ENCODE measurements at regions not wholly inside any gene's neighbourhood (a gene's known extent, or its start where the extent isn't known, plus 50 kb on each side); places are given as distances from the start of the nearest gene placed in this dataset.

DNA sequence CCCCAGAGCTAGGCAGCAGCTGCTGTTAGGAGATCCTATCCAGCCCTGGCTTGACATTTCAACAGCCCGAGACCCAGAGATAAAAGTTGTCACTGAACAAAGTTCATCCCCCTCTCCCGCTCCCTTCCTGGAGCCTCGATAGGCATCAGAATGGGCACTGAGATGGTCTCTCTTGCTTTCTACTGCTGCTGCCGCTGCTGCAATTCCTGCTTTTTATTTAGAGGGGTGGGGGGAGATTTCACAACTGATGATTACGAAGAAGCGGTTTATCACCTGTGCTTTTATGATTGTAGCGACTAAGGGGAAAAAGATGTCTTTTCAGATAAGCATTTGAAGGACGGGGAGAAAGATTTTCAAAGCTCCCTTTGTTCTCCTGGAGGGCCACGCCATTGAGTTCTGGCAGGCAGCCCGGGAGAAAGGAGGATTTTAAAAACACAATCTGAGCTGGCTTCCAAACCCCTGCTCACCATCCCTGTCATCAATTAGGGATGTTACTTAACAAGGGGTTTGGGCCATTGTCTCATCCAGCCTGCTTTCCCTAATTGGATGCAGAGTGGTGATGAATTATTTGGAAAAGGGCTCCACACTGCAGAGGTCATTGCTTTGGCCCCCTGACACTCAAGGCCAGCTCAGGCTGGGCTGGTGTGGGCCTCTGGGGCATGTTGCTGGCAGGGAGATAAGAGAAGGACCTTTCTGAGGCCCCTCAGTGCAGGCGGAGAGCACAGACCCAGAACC, 344.7 kb downstream of the BUD13 start:
- DNase-seq: no peak

DNA sequence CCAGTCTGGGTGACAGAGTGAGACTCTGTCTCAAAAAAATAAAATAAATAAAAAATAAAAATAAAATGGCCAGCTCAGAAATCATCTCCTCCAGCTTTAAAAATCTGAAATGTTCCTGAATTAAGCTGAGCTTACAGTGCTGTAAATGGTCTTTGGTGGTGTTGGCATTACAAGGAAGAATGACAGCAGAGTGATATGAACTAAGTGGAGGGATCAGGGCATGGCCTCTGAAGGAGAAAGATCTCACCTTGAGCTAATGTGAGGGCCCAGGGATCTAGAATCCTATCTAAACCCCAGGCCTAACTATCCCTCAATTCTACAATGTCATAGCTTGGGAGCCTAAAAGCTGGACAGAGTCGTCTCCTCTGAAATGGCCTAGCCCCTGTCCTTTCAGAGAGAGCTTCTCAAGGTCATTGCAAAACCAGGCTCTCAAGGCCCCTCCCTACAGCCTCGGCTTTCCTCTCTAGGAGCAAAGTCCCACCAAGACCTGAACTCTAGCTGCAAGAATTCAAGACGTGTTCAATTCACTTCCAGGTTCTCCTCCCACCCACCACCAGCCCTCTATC, 345.4 kb downstream of the BUD13 start:
- no peak for DNase-seq

DNA sequence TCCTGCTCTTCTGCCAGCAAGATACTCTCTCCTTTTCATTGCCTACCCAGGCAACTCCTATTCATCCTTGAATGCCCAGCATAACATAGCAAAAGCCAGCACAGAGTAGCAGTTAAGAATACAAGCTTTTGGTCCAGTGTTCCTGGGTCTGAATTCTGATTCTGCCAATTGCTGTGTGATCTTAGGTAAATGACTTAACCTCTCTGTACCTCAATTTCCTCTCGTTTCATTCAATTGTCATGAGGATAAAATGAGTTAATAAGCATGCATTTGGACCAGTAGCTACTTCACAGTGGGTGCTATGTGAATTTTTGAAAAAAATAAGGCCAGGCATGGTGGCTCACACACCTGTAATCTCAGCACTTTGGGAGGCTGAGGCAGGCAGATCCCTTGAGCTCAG, 346.0 kb downstream of the BUD13 start:
- no peak for DNase-seq

DNA sequence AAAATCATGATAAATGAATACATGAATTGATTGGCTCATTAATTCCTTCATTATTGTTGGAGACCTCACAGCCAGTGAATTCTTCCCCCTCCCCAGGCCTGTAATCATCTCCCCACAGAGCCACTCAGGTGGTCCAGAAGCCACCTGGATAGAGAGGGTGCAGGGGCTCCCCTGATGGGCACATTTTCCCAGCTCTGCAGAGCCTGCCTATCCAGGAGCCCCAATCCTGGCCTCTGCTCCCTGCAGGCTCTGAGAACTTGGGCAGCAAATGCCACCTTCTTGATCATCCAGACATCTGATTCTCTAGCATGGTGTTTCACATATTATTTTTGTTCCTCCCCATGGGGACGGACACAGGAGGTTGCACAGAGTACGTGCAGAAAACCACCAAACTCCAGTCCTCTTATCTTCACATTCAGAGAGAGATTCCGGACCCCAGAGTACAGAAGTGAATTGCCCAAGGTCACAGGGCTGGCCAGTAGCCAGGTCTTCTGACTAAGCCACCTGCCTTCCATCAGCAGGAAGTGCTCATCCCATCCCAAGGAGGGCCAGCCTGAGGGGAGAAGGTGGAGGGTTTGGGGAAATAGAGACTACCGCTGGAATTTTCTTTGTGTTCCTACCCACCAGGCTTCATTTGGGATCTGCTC, 348.0 kb downstream of the BUD13 start:
- DNase-seq: no peak

DNA sequence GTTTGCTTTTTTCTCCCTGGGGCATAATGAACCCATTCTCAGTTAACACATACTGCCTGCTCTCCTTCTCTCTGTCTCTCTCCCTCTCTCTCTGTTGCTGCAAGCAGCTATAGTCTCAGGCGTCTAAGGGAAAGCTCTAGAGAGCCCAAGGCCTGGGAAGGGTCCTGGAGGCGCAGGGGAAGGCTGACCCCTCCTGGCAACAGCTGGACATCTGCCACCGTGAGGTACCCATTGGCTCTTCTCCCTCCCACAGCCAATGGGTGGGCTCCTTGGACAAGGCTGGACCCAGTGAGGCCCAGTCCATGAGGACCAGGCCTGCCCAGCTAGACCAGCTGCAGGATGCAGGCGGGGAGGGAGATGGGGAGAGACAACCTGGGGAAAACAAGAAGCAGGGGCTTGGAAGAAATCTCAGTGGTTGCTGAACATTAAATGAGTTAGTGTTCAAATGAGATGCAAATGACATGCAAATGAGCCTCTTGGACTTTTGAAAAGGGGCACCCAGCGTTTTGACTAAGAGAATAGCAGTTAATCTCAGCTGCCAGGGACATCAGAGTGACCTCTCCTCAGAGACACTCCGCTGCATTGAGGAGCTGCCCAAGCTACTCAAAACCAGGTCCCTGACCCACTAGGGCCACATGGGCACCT, 349.7 kb downstream of the BUD13 start:
- DNase-seq: no peak

DNA sequence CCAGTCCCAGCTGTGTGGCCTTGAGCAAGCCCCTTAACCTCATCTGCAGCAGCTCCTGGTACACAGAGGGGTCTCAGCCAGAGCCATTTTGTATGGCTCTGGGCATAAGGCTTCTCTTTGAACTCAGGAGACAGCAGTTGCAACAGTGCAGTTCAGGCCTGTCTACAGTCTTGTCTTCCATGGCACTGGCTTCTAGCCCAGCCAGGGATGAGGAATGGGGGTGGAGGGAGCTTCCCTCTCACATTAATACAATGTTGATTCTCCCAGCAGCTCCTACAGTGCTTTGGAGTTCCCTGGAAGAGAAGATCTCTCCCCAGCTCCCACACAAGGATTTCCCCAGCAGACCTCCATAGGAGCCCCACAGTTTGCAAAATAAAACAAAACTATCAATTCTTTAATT, 350.2 kb downstream of the BUD13 start:
- DNase-seq: no peak

DNA sequence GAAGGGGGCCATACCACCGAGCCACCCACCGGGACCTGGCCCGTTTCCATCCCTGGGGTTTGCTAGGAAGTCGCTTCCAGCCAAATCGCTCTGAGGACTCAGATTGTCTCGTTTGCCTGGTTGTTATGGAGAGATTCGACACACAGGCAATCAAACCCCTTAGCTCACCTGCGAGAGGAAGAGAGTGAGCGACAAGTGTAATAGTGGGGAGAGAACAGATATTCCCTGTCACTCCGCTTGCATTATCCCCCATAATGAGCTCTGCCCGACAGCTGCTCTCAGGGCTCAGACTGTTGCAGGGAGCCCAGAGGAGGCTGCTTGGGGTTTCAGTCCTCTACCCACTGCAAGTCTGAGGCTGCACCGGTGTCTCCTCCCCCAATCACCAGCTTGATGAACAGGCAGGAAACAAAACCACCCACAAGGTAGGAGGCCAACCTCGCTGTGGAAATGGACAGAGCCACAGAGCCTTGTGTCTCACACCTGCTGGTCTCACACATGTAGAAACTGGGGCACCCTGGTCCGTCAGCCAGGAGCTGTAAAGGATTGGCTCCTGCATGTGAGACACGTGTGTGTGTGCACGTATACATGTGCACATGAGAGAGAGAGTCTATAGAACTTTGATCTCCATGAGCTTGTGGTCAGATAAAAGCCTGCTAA, 351.1 kb downstream of the BUD13 start:
- no peak for DNase-seq

DNA sequence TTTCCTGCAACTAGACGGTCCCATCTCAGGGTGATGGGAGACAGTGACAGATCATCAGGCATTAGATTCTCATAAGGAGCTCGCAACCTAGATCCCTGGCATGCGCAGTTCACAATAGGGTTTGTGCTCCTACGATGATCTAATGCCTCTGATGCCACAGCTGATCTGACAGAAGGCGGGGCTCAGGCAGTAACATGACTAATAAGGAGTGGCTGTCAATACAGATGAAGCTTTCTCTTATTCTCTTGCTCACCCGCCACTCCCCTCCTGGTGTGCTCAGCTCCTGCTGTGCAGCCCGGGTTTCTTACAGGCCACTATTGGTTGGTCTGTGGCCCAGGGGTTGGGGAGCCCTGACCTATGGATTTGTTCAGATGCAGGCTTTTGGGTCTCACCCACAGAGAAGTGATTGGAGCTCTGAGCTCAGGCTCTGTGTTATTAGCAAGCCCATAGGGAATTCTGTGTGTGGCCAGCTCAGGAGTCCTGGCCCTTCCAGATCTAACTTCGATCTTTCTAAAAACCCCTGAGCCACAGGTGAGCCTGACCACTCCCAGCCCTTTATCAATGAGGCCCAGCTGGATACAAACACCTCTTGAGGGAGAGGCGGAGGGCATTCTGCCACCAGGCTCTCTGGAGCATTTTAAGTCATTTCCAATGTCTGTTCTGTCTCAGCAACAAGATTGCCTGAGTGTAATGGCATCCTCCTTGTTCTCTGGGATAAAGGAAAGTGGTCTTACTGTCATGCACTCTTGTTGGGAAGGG, 351.8 kb downstream of the BUD13 start:
- DNase-seq: no peak

DNA sequence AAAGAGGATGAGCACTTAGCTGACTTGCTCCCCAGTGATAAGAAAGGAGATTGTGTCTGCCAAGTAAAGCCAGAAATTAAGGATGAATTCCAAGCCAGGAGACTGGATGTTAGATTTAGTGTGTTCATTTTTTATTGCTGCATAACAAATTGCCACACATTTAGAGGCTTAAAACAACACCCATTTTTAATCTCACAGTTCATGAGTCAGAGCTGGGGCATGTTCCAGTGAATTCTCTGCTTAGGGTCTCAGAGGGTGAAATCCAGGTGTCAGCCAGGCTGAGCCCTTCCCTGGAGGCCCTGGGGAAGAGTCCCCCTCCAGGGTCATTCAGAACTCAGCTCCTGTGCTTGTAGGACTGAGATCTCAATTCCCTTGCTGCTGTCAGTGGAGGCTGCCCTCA, 352.8 kb downstream of the BUD13 start:
- no peak for DNase-seq

DNA sequence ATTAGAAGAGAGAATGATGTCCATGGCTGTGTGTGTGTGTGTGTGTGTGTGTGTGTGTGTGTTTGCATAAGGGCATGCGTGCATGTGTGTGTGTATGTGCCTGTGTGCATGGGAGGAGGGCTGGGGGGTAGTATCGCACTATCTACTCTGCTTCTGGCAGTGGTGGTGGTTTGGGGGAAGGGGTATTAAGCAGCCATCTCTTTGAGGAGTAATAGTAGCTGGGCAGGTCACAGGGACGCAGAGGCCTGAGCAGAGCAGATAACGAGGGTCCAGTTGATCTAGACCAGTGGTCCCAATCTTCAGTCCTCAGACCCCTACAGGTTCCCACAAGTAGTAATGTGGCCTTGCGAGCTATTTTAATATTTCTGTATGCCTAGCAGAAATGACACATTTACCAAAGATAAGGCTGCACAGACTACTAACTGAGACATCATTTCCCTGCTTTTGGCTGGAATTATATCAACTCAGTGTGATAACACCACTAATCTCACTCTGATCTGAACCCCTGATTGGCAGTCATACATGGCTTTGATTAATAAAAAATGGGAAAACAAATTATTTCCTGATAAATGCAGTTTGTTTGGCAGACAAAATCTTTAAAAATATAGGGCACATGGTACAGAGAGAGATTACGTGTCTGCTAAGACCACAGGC, 354.3 kb downstream of the BUD13 start:
- DNase-seq: no peak

DNA sequence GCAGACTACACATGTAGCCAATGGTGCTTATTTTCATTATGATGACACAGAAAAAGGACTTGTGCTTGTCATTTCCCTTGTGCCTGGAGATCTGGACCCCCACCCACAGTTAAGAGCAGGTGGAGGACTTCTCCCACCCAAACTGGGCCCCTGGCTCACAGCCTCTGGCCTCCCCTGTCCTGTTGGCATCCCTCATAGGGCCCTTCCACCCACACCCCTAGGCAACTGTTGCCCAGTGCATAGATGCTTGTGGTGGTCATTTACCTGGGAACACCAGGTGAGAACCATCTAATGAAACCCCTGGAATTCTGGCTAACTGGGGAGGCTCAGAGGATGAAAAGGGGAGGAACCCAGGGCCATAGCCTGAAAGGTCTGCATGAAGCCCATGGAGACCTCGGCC, 355.9 kb downstream of the BUD13 start:
- DNase-seq: no peak

DNA sequence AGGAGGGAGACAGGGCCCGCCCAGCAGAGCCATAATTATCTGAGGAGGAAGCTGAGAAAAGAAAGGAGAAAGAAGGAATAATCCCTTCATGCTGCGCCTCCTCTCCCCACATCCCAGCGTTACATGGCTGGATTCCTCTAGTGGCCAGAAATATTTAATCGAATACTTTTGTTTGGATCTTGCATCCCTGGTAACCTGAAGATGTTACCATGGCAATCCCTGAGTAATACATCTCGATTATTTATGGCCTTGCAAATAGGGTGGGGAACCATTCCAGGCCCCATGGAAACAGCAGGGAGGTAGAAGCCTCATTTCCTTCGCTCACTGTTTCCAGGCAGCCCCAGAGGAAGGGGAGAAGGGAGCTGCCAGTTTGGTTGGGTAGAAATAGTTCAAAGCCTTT, 357.7 kb downstream of the BUD13 start:
- DNase-seq: no peak

DNA sequence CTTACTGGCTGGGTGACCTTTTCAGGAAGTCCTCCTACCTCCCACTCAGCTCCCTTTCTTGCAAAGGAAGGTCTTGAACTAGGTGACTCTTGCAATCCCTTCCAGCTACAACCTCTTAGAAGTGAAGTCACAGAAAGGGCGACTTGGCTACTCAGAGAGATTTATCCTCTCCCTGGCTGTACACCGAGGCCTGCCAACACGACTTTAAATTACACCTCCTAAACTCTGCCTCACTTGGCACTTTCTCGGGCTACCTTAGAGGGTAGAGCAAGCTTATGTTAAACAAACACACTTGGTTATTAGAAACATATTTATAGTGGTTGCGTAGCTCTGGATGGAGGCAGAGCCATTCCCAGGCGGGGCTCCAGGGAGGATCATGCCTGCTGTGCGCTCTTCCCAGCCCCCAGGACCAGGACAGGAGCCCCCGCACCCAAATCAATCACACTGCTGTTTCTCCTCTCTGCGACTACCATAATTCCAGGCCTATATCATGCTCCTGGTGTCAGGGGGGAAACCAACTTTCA, 358.4 kb downstream of the BUD13 start:
- no peak for DNase-seq

DNA sequence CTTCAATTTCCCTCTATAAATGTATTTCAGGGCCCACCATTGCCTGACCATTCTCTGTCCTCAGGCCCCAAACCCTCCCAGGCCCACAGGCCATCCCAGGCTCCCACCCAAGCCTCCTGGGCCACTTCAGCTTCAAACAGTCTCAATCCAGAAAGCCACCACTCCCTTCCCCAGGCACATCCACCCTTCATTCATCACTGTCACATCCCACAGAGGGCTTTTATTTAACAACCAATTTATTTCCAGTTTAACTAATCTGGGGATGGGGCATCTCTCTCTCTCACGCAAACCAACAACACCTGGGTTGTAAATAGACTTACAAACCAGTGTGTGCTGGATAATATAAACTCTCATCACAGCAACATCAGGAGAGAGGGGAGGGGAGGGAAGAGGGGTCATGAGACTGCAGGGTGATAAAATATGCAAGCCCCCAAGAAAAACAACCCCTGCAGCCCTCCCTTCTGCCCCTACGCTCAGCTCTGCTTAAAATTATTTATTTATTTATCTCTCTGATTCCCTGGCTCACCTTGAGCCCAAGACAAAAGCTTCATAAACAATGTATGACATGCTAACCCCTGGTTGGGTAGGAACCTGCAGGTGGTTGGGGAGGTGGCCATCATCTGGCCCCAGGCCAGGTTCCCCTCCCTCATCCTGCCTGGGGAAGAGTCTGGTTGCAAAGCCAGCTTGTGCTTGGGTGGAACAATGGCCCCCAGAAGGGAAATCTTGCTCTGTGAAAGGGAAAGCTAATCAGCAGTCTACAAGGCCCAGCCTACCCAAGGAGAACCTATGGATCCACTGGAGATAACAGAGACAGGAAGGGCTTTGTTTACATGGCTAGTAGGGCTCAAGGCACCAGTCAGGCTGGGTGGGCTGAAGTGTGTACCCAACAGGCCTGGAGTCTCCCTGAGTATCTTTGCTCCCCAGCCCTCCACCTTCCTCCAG, 359.2 kb downstream of the BUD13 start:
- DNase-seq: no peak

DNA sequence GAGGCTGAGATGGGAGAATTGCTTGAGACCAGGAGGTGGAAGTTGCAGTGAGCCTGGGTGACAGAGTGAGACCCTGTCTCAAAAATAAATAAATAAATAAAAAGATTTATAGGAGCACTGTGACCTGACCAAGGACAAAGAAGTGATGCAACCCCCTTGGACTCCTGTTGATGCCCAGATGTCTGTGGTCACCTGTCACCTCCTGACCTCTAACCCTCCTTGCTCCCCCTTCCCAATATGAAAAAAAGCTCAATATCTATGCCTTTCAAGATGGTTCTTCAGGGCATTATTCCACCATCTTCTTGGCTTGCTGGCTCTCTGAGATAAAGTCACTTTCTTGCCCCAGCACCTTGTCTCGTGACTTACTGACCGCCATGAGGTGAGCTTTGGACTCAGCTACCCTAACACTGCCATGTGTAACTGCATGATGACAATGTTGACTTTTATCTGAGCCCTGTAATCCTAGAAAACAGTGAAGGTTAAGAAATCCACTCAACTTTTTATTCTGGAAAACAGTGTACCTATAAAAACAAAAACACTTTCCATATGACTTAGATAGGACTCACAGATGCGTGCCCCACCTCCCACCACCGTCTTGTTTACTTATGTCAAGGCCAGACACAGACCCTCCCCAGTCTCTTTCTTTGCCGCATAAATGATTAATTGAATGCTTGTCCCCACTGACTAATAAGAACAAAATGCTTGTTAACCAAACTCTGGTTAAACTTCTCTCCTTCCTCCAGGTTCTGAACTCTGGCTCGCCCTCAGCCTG, 360.5 kb downstream of the BUD13 start:
- DNase-seq: no peak

DNA sequence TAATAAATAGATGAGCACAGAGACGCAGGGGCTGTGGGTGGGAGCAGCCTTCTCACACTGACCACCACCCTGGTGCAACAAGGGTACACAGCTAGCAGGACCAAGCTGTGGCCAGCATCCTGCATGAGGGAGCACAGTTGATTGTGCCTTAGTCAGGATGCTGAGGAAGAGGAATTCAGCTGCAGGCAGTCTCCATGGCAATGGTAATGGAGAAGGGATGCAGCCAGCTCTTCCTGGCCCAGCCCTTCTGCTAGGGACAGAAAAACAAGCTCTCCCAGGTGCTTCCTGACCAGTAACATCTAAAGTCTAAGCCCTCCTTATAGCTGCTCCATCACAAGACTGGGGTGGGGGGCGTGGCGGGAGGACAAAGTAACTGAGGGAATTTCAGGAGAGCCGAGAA, 363.5 kb downstream of the BUD13 start:
- DNase-seq: no peak

DNA sequence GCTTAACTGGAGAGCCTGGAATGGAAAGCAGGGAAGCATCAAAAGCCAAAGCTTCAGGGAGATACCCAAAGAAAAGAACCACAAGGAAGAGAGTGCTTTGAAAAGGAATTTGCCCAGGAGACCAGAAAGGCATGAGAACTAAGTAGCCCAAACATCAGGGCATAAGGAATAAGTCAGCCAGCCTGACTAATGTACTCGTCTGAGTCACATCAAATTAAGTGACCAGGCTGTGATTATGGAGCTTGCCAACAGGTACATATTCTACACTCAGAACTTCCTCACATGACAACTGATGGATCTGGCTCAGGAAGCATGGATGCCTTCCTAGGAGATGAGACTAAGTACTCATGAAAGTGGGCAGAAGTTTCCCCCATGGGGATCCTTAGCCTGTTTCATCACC, 366.7 kb downstream of the BUD13 start:
- DNase-seq: no peak

DNA sequence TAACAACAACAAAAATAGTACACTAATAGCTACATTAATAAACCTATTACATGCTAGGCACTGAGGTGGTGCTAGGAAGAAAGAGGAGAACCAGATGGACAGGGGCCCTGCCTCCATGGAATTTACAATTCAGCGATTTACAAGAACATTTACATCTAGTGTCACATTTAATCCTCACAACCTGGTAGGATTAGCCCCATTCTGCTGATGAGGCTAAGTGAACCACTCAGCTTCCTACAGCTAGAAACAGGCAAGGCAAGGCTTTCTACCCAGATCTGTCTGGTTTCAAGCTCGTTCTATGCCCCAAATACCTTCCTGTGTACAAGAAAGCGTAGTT, 368.4 kb downstream of the BUD13 start:
- DNase-seq: no peak

DNA sequence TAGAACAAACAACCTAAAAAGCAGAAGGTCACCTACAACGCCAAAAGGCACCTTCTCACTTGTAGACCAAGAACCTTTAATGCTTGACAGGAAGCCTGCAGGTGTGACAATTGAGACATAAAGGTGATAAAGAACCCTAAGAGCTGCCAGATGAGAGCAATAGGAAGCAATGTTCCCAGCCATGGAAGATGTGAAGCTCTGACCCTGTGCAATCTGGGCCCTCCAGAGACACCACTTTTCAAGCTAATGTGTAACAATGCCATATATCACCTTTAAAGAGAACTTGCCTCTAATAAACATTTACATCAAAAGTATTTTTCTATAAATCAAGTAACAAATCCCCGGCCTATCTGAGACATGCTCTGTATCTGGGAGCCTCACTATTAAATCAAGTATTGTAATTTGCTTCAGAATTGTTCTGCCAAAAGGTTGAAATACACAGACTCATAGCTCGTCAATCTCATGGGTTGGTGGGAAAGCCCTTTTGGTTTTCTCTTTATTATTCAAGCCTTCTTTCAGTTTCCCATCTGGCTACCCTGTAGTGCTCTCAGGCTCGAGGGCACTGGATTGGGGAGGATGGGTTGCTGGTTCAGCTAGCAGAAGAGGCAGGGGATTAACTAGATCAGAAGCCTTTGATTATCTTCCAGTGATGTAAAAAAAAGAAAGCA, 368.9 kb downstream of the BUD13 start:
- DNase-seq: no peak

DNA sequence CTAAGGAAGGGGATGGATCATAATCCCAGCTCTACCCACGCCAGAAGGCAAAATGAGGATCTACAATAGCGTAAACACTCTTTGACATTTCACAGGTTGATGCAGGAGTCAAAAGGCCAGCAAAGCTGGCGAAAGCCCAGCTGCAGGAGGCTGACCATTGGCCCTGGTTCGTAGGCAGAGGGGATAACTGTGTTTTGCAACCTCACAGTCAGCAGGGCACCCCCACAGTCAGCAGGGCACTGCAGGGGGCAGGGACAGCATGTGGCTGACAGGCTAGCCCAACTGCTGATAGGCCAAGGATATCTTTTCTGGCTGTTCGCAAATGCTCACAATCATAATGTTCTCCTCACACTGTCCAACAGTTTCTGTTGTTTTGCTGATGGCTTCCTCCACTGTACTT, 372.7 kb downstream of the BUD13 start:
- DNase-seq: no peak
